ENCODE measurements at regions not wholly inside any gene's neighbourhood (a gene's known extent, or its start where the extent isn't known, plus 50 kb on each side); places are given as distances from the start of the nearest gene placed in this dataset.

DNA sequence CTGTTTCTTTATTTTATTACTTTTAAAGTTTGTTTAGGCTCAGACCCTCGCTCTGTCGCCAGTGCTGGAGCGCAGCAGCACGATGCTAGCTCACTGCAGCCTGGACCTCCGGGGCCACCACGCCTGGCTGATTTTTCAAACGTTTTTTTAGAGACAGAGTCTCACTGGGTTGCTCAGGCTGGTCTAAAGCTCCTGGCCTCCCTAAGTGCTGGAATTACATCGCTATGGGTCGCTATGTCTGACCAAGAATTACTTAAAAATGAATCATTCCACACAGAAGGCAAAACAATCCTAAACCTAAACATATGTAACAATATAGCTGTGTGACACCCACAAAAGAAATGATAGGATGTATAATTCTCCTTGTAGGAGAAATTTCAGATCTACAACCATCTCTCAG lies 86.9 kb upstream of the SIMC1 start:
- DNase-seq = no peak

DNA sequence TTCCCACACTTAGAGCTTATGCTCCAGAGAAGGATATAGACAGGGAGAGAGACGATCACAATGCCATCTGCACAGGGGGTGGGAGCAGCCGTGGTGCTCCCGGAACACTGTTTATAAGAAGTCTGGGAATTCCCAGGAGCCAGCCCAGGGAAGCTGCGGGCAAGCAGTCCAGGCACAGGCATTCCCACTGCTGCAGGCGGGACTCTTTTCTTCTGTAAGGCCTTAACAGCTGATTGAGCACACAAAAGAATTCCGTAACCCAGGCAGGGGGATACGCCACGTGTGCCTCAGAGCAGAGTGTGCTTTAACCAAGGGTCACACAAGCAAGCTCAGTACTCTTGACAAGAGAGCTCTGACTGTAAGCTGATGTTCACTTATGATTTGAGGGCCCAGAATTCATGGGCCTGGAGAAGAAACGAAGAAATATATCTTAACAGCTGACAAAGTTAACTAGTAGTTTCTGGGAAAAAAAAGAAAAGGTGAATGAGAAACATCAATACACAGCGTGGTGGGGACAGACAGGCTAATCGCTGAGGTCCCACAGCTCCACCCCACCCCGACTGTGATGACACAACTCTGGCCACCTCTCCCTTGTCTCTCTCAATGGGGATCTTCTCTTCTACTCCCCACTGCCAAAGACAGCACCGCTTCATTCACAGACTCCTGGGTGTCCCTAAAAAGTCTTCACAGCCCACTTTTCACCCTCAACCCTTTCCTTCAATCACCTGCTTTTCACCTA lies 85.9 kb upstream of the SIMC1 start:
- no peak for DNase-seq

DNA sequence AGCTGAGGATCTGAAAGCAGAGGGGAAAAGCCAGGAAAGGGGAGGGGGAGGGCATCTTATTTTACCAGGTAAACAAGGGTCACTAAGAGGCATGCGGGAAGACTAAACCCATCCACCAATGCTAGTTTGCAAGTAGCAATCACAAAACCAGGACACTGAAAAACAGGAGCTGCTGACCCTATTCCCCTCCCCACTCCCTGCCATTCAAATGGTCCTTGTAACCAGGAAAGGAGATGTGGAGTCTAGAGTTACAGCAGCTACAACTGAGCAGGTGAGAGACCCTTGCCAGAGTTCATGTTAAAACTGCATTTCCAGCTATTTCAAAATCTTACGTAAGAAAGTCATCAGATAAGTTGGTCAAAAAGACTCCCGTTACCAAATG lies 85.3 kb upstream of the SIMC1 start:
- no peak for DNase-seq

- DNase-seq = no peak
These were observed 84.5 kb upstream of the SIMC1 start for GRCh38 chr5:176153741-176154140.

DNA sequence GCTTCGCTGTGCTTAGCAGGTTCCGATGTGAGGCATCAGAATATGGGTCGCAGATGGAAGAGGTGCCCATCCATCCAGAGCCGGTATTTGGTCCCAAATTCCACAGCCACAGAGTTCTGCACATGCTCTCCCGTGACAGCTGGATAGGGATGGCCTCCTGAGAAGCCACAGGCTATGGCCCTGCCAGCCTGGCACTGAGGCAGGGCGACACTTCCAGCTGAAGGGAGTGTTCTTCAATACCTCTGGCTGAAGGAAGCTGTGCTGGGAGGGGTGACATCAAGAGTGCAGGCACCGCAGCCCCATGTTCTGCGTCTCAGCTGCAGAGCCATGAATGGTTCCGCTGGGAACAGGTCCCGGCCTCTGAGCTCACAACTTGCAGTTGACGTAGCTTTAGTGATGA lies 83.4 kb upstream of the SIMC1 start:
- no peak for DNase-seq

DNA sequence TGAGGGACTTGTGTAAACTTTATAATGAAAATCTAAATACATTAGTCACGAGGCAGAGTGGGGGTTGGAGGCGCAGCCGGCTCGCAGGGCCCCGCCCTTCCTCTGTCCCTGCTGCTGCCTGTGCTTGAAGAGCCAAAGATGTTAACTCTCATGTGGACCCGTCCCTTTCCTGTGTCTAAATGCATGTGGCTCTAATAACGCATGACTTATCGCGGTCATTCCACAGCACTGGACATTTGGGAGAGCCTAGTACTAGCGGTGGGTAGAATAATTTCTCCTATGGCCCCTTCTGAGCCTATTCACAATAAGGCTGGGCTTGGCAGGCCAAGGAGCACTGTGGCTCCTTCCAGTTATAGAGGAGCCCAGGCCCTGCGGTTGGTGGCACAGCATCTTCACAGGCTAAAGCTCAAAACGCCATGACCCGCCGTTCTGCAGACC lies 82.3 kb upstream of the SIMC1 start:
- DNase-seq = no peak

- no peak for DNase-seq
These were observed 80.6 kb upstream of the SIMC1 start for GRCh38 chr5:176157656-176158055.

- DNase-seq = no peak
These were observed 76.8 kb upstream of the SIMC1 start for GRCh38 chr5:176161431-176161830.

DNA sequence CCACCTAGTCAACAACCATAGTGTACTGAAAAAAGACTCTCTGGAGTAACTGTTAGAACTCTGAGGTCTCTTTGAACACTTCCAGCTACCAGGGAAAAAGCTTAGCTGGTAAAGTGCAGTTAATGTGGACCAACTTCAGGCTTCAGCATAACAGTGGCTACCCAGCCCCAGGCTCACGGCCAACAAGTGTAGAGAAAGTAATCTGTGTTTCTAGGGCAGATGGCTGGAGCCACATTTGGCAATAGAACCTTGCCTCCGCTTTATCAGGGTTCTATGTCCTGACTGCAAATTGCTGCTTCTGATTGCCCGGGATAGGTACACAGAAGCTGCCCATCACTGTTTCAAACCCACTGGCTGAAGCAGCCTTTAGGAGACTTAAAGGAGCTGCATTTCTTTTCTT lies 76.0 kb upstream of the SIMC1 start:
- no peak for DNase-seq

GRCh38 chr5:176162888-176163287 lies 75.3 kb upstream of the SIMC1 start:
- DNase-seq = no peak

DNA sequence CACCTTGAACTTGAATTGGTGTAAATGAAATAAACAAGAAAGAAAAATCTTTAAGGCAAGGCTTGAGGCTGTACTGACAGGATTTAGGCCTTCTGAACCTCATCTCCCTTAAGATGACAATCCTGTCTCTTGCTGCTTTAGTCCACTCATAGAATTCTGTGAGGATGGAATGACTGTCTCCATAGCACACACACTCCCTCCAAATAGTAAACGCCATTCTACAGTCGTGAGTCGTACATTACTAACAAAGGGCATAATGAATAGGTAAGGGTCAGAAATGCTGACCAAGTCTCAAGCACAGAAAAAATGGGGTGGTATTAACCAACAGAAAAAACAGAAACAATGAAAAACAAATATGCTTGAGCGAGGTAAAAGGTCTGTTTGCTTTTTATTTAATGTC lies 71.8 kb upstream of the SIMC1 start:
- DNase-seq = no peak

DNA sequence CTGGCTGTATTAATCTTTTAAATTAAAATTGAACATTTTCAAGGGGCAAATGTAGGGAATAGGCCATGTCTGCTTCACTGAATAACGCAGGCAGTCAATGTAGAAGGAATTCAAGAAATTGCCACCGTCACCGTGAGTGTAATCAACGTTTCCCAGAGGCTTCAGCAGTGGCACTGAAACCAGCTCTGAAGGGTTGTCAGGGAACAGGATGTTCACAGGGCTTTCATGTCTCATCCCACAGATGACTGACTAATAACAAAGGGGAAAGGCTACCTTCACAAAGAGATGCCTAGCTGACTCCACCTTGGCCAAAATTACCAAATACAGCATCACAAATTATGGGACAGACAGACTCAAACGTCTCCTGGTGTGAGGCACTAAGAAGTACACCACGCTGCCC lies 70.4 kb upstream of the SIMC1 start:
- DNase-seq = no peak

DNA sequence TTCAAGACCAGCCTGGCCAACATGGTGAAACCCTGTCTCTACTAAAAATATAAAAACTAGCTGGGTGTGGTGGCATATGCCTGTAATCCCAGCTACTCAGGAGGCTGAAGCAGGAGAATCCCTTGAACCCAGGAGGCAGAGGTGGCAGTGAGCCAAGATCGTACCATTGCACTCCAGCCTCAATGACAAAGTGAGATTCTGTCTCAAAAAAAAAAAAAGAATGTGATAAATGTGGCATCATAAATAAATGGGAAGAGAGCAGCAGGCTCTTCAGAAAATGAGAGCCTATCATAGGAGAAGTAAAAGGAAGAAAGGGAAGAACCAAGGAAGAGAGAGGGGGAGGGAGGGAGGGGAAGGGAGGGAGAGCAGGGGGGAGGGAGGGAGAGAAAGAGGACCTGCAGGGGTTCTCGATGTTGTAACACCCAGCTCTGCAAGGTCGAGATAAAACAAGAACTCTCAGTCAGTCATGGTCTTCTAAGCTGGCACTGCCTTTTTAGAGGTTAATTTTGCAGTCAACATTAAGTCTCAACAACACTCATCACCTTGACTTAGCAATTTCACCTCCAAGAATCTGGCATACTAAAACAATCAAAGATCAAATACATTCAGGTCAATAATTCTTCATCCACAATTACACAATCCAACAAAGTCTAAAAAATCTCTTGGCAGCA lies 68.7 kb upstream of the SIMC1 start:
- no peak for DNase-seq

DNA sequence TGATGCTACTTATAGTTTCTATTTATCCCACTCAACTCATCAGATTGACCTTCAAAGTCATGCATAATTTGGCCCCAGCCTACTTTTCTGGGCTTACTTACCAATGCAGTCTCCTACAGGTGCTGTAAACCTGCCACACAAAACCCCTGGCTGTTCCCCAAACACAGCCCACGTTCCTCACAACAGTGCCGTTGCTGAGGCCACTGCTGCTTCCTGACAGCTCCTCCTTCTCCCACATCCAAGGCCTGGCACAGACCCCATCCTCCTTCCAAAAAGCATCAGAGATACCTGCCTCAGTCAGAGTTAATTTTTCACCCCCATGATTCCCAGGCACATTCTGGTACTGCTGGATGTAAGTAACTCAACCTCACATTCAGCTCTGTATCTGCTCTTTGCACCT lies 68.1 kb upstream of the SIMC1 start:
- DNase-seq = no peak

DNA sequence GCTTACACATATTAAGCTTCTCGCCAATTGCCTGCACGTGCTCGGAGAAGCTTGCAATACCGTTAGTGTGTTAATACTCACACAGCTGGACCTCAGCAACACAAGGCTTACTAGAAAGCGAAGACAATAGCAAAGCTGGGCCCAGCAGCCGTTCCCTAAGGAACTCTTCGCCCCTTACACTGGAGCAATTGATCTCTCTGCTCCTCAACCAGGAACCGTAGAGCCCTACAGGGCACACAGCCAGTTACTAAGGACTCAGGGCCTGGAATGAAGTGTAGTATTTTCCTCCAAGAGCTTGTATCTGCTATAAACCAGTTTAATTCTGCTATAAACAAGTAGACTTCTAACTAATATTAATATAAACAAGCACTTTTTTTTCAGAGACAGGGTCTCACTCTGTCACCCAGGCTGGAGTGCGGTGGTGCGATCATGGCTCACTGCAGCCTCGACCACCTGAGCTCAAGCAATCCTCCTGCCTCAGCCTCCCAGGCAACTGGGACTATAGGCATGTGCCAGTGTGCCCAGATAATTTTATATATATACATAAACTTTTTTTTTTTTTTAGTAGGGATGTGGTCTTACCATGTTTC lies 67.0 kb upstream of the SIMC1 start:
- no peak for DNase-seq

GRCh38 chr5:176172246-176172645 lies 66.0 kb upstream of the SIMC1 start:
- DNase-seq = no peak

GRCh38 chr5:176173647-176174046 lies 64.6 kb upstream of the SIMC1 start:
- no peak for DNase-seq

DNA sequence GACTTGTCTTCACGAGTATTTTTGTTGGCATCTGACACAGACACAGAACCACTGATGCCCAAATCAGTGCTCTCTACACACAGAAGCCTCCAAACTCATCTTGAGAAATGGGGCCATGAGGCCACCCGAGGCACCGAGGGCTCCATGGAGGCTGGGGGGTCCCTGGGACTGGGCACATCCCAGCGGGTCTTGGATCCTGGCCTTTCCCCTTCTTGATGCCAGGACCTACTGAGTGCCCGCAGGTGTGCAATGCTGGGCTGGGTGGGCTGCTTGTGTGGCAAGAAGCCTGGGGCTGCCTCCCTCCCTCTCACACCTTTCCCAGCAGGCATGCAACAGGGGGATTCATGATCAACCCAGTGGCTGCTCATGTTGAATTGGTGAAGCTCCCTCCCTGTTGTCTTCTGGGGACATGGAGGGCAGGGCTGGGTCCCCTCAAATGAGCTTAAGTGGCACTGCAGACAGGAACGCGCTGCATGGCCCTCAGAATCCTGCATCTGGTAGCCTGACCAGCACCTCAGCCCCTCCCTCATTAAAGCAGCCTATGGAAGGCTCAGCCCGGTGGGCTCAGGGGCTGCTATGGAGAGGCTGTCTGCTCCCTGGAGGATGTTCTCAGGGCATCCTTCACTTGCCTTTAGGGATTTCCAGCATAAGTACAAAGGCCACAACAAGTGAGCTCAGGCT lies 63.7 kb upstream of the SIMC1 start:
- no peak for DNase-seq

- DNase-seq = no peak
These were observed 62.9 kb upstream of the SIMC1 start for GRCh38 chr5:176175101-176175852.

- no peak for DNase-seq
These were observed 62.0 kb upstream of the SIMC1 start for GRCh38 chr5:176176231-176176630.

DNA sequence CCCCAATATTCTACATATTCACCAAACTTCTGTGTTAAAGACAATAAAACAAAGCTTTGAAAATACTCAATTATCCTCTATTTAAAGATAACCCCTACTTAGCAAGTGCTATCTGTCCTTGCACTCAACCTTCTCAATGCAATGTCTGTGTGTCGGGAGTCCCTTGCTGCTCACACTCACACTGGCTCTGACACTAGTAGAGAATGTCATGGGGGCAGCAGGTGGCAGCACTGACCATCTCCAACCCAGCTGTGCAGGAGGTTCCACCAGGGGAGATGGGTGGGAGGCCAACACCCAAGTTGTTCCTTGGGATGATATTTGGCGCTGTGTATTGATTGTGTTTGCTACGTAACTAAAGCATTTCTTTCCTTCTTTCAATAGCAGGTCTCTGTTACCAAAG lies 59.4 kb upstream of the SIMC1 start:
- no peak for DNase-seq

GRCh38 chr5:176180339-176180738 lies 57.9 kb upstream of the SIMC1 start:
- DNase-seq = no peak

- no peak for DNase-seq
These were observed 57.4 kb upstream of the SIMC1 start for GRCh38 chr5:176180781-176181180.
